ENCODE measurements at regions not wholly inside any gene's neighbourhood (a gene's known extent, or its start where the extent isn't known, plus 50 kb on each side); places are given as distances from the start of the nearest gene placed in this dataset.

DNA sequence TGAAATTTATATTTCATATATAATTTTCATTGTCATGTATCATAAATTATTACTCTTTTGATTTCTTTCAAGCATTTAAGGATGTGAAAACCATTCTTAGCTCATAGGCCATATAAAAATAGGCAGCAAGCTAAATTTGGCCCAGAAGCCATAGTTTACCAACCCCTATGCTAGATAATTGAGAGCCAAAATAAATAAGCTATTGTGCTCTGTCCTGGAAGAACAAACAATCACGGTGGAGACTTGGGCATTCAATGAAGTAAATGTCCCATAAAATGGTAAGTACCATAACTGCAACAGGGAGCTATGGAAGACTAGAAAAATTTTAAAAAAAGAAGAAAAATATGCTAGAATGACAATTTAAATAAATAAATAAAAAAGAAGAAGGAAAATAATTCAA lies 60.9 kb upstream of the PACRGL start:
- H3K9me2 ChIP-seq (ENCODE audit: low read depth, low read length): no peaks in the 10 kb centered on the region
- no peaks in the 10 kb centered on the region for H3F3A ChIP-seq (ENCODE audit: insufficient read depth, low read length)
- no peaks in the 10 kb centered on the region for H3K9me3 ChIP-seq (ENCODE audit: low read length)
- H3K36me3 ChIP-seq (ENCODE audit: insufficient read depth, low read length): no peaks in the 10 kb centered on the region
- no peak for TF ChIP-seq EZH2 (IDR thresholded peaks at IDR 0.05; ENCODE audit: borderline replicate concordance, low read length)
- TF ChIP-seq, protein P1, sequence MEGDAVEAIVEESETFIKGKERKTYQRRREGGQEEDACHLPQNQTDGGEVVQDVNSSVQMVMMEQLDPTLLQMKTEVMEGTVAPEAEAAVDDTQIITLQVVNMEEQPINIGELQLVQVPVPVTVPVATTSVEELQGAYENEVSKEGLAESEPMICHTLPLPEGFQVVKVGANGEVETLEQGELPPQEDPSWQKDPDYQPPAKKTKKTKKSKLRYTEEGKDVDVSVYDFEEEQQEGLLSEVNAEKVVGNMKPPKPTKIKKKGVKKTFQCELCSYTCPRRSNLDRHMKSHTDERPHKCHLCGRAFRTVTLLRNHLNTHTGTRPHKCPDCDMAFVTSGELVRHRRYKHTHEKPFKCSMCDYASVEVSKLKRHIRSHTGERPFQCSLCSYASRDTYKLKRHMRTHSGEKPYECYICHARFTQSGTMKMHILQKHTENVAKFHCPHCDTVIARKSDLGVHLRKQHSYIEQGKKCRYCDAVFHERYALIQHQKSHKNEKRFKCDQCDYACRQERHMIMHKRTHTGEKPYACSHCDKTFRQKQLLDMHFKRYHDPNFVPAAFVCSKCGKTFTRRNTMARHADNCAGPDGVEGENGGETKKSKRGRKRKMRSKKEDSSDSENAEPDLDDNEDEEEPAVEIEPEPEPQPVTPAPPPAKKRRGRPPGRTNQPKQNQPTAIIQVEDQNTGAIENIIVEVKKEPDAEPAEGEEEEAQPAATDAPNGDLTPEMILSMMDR (IDR thresholded peaks at IDR 0.05; ENCODE audit: low read length): no peak
- no peaks in the 10 kb centered on the region for H3K4me1 ChIP-seq (ENCODE audit: insufficient read depth, low read length, severe bottlenecking)
- no peaks in the 10 kb centered on the region for H3K79me2 ChIP-seq (ENCODE audit: insufficient read depth, low read length)
- H4K20me1 ChIP-seq (ENCODE audit: insufficient read depth, low read length): no peaks in the 10 kb centered on the region
- H3K9ac ChIP-seq (ENCODE audit: low read length): no peak overlapping the region
- H3K4me3 ChIP-seq (ENCODE audit: low read depth, low read length, poor library complexity, severe bottlenecking): no peak overlapping the region
- H2AFZ ChIP-seq (ENCODE audit: low read length): no peak overlapping the region
- no peak overlapping the region for H3K27ac ChIP-seq (ENCODE audit: low read depth, low read length, poor library complexity, severe bottlenecking)
- no peaks in the 10 kb centered on the region for H3K27me3 ChIP-seq (ENCODE audit: insufficient read depth, low read length)
- no peak overlapping the region for H3K4me2 ChIP-seq (ENCODE audit: low read length)

DNA sequence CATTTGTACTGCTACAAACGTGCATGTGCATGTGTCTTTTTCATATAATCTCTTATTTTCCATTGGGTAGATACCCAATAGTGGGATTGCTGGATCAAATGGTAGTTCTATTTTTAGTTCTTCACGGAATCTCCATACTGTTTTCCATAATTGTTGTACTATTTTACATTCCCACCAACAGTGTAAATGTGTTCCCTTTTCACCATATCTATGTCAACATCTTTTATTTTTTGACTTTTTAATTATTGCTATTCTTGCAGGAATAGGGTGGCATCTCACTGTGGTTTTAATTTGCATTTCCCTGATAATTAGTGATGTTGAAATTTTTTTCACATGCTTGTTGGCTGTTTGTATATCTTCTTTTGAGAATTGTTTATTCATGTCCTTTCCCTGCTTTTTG lies 59.3 kb upstream of the PACRGL start:
- Histone ChIP-seq H3K4me2 (ENCODE audit: low read length) (no peak overlapping the region), H3K9me2 (ENCODE audit: low read depth, low read length) (no peaks in the 10 kb centered on the region), H3K79me2 (ENCODE audit: insufficient read depth, low read length) (no peaks in the 10 kb centered on the region), H3K36me3 (ENCODE audit: insufficient read depth, low read length) (no peaks in the 10 kb centered on the region), H3K4me3 (ENCODE audit: low read depth, low read length, poor library complexity, severe bottlenecking) (no peak overlapping the region), H2AFZ (ENCODE audit: low read length) (no peak overlapping the region), H3K27me3 (ENCODE audit: insufficient read depth, low read length) (no peaks in the 10 kb centered on the region), H3K9me3 (ENCODE audit: low read length) (no peaks in the 10 kb centered on the region), H3K4me1 (ENCODE audit: insufficient read depth, low read length, severe bottlenecking) (no peaks in the 10 kb centered on the region), H3K9ac (ENCODE audit: low read length) (no peak overlapping the region), H4K20me1 (ENCODE audit: insufficient read depth, low read length) (no peaks in the 10 kb centered on the region), H3F3A (ENCODE audit: insufficient read depth, low read length) (no peaks in the 10 kb centered on the region), H3K27ac (ENCODE audit: low read depth, low read length, poor library complexity, severe bottlenecking) (no peak overlapping the region)
- TF ChIP-seq EZH2 (IDR thresholded peaks at IDR 0.05; ENCODE audit: borderline replicate concordance, low read length): no peak
- TF ChIP-seq, protein P1 (IDR thresholded peaks at IDR 0.05; ENCODE audit: low read length): no peak

DNA sequence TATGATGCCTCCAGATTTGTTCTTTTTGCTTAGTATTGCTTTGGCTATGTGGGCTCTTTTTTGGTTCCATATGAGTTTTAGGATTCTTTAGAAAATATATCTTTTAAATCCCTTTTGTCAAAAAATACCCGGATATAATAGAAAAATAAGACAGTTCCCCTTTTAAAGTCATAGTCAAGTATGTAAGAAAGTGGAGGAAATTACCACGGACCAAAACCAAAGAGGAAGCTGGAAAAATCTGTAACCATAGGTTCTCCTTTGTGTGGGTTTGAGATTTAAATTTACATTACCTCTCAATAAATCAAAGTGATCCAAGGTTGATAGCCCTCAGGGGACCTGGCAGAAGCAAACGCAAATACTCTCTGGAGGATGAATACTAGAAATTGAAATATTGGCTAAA lies 58.3 kb upstream of the PACRGL start:
- no peaks in the 10 kb centered on the region for H3K36me3 ChIP-seq (ENCODE audit: insufficient read depth, low read length)
- no peak overlapping the region for H3K27ac ChIP-seq (ENCODE audit: low read depth, low read length, poor library complexity, severe bottlenecking)
- no peak overlapping the region for H3K4me3 ChIP-seq (ENCODE audit: low read depth, low read length, poor library complexity, severe bottlenecking)
- H2AFZ ChIP-seq (ENCODE audit: low read length): no peak overlapping the region
- H3K9me2 ChIP-seq (ENCODE audit: low read depth, low read length): no peaks in the 10 kb centered on the region
- H3K4me2 ChIP-seq (ENCODE audit: low read length): no peak overlapping the region
- H3K9ac ChIP-seq (ENCODE audit: low read length): no peak overlapping the region
- no peaks in the 10 kb centered on the region for H4K20me1 ChIP-seq (ENCODE audit: insufficient read depth, low read length)
- H3K27me3 ChIP-seq (ENCODE audit: insufficient read depth, low read length): no peaks in the 10 kb centered on the region
- TF ChIP-seq, protein P1 (IDR thresholded peaks at IDR 0.05; ENCODE audit: low read length): no peak
- no peak for TF ChIP-seq EZH2 (IDR thresholded peaks at IDR 0.05; ENCODE audit: borderline replicate concordance, low read length)
- no peaks in the 10 kb centered on the region for H3K9me3 ChIP-seq (ENCODE audit: low read length)
- H3K79me2 ChIP-seq (ENCODE audit: insufficient read depth, low read length): no peaks in the 10 kb centered on the region
- no peaks in the 10 kb centered on the region for H3F3A ChIP-seq (ENCODE audit: insufficient read depth, low read length)
- no peaks in the 10 kb centered on the region for H3K4me1 ChIP-seq (ENCODE audit: insufficient read depth, low read length, severe bottlenecking)

Data from OCI-LY1 (cell line).